ENCODE measurements at regions not wholly inside any gene's neighbourhood (a gene's known extent, or its start where the extent isn't known, plus 50 kb on each side); places are given as distances from the start of the nearest gene placed in this dataset.
"Not testable (repeated sequence)": the region's sequence is repeated elsewhere in the genome, so short reads cannot be mapped to it uniquely, and the experiment has no call there.

GRCh38 chr12:71299541-71300376 is 139.8 kb upstream of the LGR5 start:
- no peak for DNase-seq

- DNase-seq: no peak
These were observed 140.1 kb upstream of the TSPAN8 start for GRCh38 chr12:71297930-71298329.

- DNase-seq: no peak
These were observed 138.2 kb upstream of the TSPAN8 start for GRCh38 chr12:71295953-71296352.

- no peak for DNase-seq
These were observed 133.9 kb upstream of the TSPAN8 start for GRCh38 chr12:71291746-71292145.

- DNase-seq: no peak
These were observed 126.1 kb upstream of the TSPAN8 start for GRCh38 chr12:71283883-71284282.

- no peak for DNase-seq
These were observed 125.1 kb upstream of the TSPAN8 start for GRCh38 chr12:71282925-71283324.

- DNase-seq: peak; percentile 8
These were observed 124.2 kb upstream of the TSPAN8 start for GRCh38 chr12:71282020-71282419.

GRCh38 chr12:71281425-71281824 is 123.6 kb upstream of the TSPAN8 start:
- DNase-seq: no peak

- no peak for DNase-seq
These were observed 120.1 kb upstream of the TSPAN8 start for GRCh38 chr12:71277866-71278265.

GRCh38 chr12:71276541-71276940 is 118.7 kb upstream of the TSPAN8 start:
- DNase-seq: no peak

- DNase-seq: not testable (repeated sequence)
These were observed 113.0 kb upstream of the TSPAN8 start for GRCh38 chr12:71270794-71271193.

GRCh38 chr12:71270057-71270456 is 112.3 kb upstream of the TSPAN8 start:
- DNase-seq: no peak

GRCh38 chr12:71269281-71269598 is 111.4 kb upstream of the TSPAN8 start:
- no peak for DNase-seq

- no peak for DNase-seq
These were observed 110.9 kb upstream of the TSPAN8 start for GRCh38 chr12:71268598-71269280.

GRCh38 chr12:71266606-71267005 is 108.8 kb upstream of the TSPAN8 start:
- DNase-seq: no peak

GRCh38 chr12:71265731-71266130 is 107.9 kb upstream of the TSPAN8 start:
- not testable (repeated sequence) for DNase-seq

- DNase-seq: no peak
These were observed 104.7 kb upstream of the TSPAN8 start for GRCh38 chr12:71262466-71262865.

GRCh38 chr12:71252473-71252872 is 94.7 kb upstream of the TSPAN8 start:
- no peak for DNase-seq

- DNase-seq: no peak
These were observed 92.4 kb upstream of the TSPAN8 start for GRCh38 chr12:71250166-71250565.

- DNase-seq: no peak
These were observed 85.6 kb upstream of the TSPAN8 start for GRCh38 chr12:71243370-71243769.

- no peak for DNase-seq
These were observed 84.7 kb upstream of the TSPAN8 start for GRCh38 chr12:71242511-71242910.

- DNase-seq: no peak
These were observed 83.1 kb upstream of the TSPAN8 start for GRCh38 chr12:71240946-71241345.

- DNase-seq: no peak
These were observed 81.9 kb upstream of the TSPAN8 start for GRCh38 chr12:71239731-71240130.

GRCh38 chr12:71237128-71237527 is 79.3 kb upstream of the TSPAN8 start:
- DNase-seq: no peak
